SJSA1 (cell line): ENCODE measurements at regions not wholly inside any gene's neighbourhood (a gene's known extent, or its start where the extent isn't known, plus 50 kb on each side); places are given as distances from the start of the nearest gene placed in this dataset.

Experiments
- DNase-seq, 2 experiments: peaks; one replicate each; pipeline ENCODE4 v3.0.0-alpha.2; 2015 to 2020; ENCODE audit warnings: low spot score in 2 of 2, low read depth in 1 of 2
- H3K27ac ChIP-seq: fragments of 250-450 bp; sonication (Bioruptor Pico); 2 replicates; pipeline ENCODE4 v1.5.1; 2020; ENCODE audit warnings: mild to moderate bottlenecking, moderate library complexity
- H3K27me3 ChIP-seq: fragments of 250-450 bp; sonication (Bioruptor Pico); replicated peaks from 2 replicates; pipeline ENCODE4 v1.5.1; 2020; ENCODE audit warnings: mild to moderate bottlenecking, moderate library complexity
- H3K36me3 ChIP-seq: fragments of 250-450 bp; sonication (Bioruptor Pico); 2 replicates; pipeline ENCODE4 v1.5.1; 2020; ENCODE audit warnings: mild to moderate bottlenecking
- H3K4me1 ChIP-seq: fragments of 250-450 bp; sonication (Bioruptor Pico); replicated peaks from 2 replicates; pipeline ENCODE4 v1.6.1; 2021; ENCODE audit warnings: mild to moderate bottlenecking
- H3K4me3 ChIP-seq: fragments of 250-450 bp; sonication (Bioruptor Pico); 2 replicates; pipeline ENCODE4 v1.5.1; 2020; ENCODE audit warnings: mild to moderate bottlenecking
- H3K9me3 ChIP-seq: fragments of 250-450 bp; sonication (Bioruptor Pico); replicated peaks from 2 replicates; pipeline ENCODE4 v1.5.1; 2020; ENCODE audit warnings: mild to moderate bottlenecking

- no peak for DNase-seq
- Histone ChIP-seq H3K9me3 (peaks cover 7% of the 10 kb centered on the region; the same call in 1 of the 2 replicates), H3K27me3 (no peaks in the 10 kb centered on the region), H3K4me3 (no peak overlapping the region), H3K4me1 (no peaks in the 10 kb centered on the region), H3K36me3 (no peaks in the 10 kb centered on the region), H3K27ac (no peak overlapping the region)
Observed at GRCh38 chr10:131013281-131013912, 298.1 kb downstream of the TCERG1L start.

DNA sequence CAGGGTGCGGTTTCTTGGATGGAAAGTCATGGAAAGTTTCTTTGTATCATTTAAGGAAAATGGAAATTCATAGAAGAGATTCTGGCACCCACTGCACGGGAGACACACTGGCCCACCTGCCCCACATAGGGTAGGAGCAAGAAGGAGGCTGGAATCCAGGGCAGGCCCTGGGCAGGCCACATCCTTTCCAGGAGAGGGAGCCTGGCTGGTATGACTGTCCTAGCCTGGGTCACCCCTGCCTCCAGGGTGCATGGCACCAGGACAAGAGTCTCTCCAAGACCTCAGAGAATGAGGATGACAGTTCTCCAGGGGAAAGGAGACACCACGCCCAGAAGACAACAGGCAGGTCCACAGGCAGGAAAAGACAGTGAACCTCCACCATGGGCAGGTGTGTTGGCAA is 297.2 kb downstream of the TCERG1L start:
- H3K27me3 ChIP-seq = no peaks in the 10 kb centered on the region
- no peaks in the 10 kb centered on the region for H3K4me1 ChIP-seq
- no peak for DNase-seq

DNA sequence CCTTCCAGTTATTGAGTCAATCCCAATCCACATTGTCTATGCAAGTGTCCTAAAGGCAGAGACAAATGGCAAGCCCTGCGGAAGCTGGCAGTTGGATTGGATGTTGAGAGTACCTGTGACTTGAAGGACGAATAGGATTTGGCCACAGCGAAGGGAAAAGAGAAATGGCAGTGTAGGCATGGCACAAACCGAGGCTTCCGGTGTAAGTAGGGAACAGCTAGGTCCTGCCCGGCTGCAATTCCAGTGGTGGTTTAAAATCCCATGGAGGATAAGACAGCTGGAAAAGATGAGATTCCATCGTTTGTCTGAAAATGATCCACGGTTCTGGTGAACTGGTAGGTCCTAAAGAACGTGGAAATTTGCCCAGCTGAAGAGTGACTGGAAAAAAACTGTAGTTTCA is 296.2 kb downstream of the TCERG1L start:
- Histone ChIP-seq H3K27me3 (no peaks in the 10 kb centered on the region), H3K27ac (no peak overlapping the region), H3K36me3 (no peaks in the 10 kb centered on the region), H3K9me3 (0 out of 2 replicates have a peak, but pooled peaks cover 3% of the 10 kb centered on the region), H3K4me1 (no peaks in the 10 kb centered on the region), H3K4me3 (no peak overlapping the region)
- no peak for DNase-seq

More for the DNA sequence above, 297.2 kb downstream of the TCERG1L start:
- H3K36me3 ChIP-seq = no peaks in the 10 kb centered on the region
- H3K4me3 ChIP-seq = no peak overlapping the region
- no peak overlapping the region for H3K27ac ChIP-seq
- peaks cover 7% of the 10 kb centered on the region; the same call in 1 of the 2 replicates for H3K9me3 ChIP-seq

DNA sequence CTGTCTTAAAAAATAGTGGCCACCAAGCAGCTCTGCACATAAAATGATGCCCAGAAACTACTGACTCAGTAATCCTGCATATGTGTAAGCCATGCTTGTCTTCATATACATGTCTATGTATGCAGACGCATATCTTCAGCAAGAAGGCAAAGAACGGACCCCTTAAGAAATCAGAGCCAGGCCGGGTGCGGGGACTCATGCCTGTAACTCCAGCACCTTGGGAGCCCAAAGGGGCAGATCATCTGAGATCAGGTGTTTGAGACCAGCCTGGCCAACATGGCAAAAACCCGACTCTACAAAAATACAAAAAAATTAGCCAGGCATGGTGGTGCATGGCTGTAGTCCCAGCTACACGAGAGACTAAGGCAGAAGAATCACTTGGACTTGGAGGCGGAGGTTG is 295.0 kb downstream of the TCERG1L start:
- Histone ChIP-seq H3K27ac (no peak overlapping the region), H3K4me1 (no peaks in the 10 kb centered on the region), H3K4me3 (no peak overlapping the region), H3K27me3 (no peaks in the 10 kb centered on the region), H3K36me3 (no peaks in the 10 kb centered on the region), H3K9me3 (peaks cover 6% of the 10 kb centered on the region; the same call in 1 of the 2 replicates)
- DNase-seq = no peak

- H3K27me3 ChIP-seq = no peaks in the 10 kb centered on the region
- no peak overlapping the region for H3K27ac ChIP-seq
- H3K36me3 ChIP-seq = no peaks in the 10 kb centered on the region
- no peak overlapping the region for H3K4me3 ChIP-seq
- no peak for DNase-seq
- peaks cover 11% of the 10 kb centered on the region for H3K9me3 ChIP-seq
- no peaks in the 10 kb centered on the region for H3K4me1 ChIP-seq
Observed at GRCh38 chr10:131017566-131018285, 293.8 kb downstream of the TCERG1L start.

- peaks cover 11% of the 10 kb centered on the region for H3K9me3 ChIP-seq
- H3K4me1 ChIP-seq = no peaks in the 10 kb centered on the region
- no peak overlapping the region for H3K4me3 ChIP-seq
- no peaks in the 10 kb centered on the region for H3K36me3 ChIP-seq
- no peaks in the 10 kb centered on the region for H3K27me3 ChIP-seq
- no peak for DNase-seq
- no peak overlapping the region for H3K27ac ChIP-seq
Observed at GRCh38 chr10:131018886-131019500, 292.5 kb downstream of the TCERG1L start.

DNA sequence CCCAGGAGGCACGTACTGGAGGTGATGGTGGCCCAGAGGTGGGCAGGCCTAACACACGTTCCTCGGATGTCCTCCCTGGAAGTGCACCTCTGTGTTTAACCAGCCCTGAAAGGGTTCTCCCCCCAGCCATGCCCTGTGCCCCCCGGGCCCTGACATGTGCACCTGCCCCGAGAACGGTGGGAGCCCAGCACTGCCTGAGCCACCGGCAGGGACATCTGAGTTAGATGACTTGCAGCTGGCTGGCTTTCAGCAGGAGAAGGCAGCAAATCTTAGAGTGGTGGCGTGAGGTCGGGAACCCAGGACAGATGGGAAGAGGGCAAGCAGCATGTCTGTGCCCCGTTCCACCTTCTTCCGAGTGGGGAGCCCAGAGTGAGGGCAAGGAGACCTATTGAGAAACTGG is 291.8 kb downstream of the TCERG1L start:
- peaks cover 11% of the 10 kb centered on the region for H3K9me3 ChIP-seq
- H3K27ac ChIP-seq = no peak overlapping the region
- H3K4me1 ChIP-seq = no peaks in the 10 kb centered on the region
- H3K27me3 ChIP-seq = no peaks in the 10 kb centered on the region
- no peak for DNase-seq
- H3K4me3 ChIP-seq = no peak overlapping the region
- no peaks in the 10 kb centered on the region for H3K36me3 ChIP-seq

- H3K9me3 ChIP-seq = peaks cover 8% of the 10 kb centered on the region
- no peak overlapping the region for H3K4me3 ChIP-seq
- no peaks in the 10 kb centered on the region for H3K27me3 ChIP-seq
- no peaks in the 10 kb centered on the region for H3K36me3 ChIP-seq
- H3K4me1 ChIP-seq = no peaks in the 10 kb centered on the region
- no peak for DNase-seq
- no peak overlapping the region for H3K27ac ChIP-seq
Observed at GRCh38 chr10:131020775-131021174, 290.7 kb downstream of the TCERG1L start.

- H3K36me3 ChIP-seq = no peaks in the 10 kb centered on the region
- peaks cover 8% of the 10 kb centered on the region for H3K9me3 ChIP-seq
- DNase-seq = no peak
- H3K4me3 ChIP-seq = no peak overlapping the region
- no peaks in the 10 kb centered on the region for H3K27me3 ChIP-seq
- no peaks in the 10 kb centered on the region for H3K4me1 ChIP-seq
- no peak overlapping the region for H3K27ac ChIP-seq
Observed at GRCh38 chr10:131021246-131021895, 290.1 kb downstream of the TCERG1L start.

DNA sequence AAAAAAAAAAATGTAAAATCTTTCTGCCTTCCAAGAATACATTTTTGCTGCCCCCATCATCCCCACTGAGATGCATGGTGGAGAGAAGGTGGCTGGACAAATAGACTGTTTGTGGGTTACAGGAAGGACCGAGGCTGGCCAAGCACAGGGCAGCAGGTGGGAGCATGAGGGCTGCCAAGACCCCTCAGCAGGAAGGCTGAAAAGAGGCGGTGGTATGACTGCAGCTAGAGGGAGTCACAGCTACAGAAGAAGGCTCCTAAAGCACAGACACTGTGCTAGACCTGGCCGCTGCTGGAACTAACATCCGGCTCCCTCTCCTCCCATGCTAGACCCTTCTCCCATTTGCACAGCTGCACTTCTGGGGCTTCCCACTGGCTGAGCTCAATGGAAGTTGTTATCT is 289.6 kb downstream of the TCERG1L start:
- no peak for DNase-seq
- no peaks in the 10 kb centered on the region for H3K4me1 ChIP-seq
- peaks cover 11% of the 10 kb centered on the region for H3K9me3 ChIP-seq
- H3K27me3 ChIP-seq = no peaks in the 10 kb centered on the region
- H3K36me3 ChIP-seq = no peaks in the 10 kb centered on the region
- H3K27ac ChIP-seq = no peak overlapping the region
- H3K4me3 ChIP-seq = no peak overlapping the region

GRCh38 chr10:131022369-131022768 is 289.2 kb downstream of the TCERG1L start:
- Histone ChIP-seq H3K9me3 (peaks cover 11% of the 10 kb centered on the region), H3K4me1 (no peaks in the 10 kb centered on the region), H3K27me3 (no peaks in the 10 kb centered on the region), H3K4me3 (no peak overlapping the region), H3K36me3 (no peaks in the 10 kb centered on the region), H3K27ac (no peak overlapping the region)
- DNase-seq = no peak

DNA sequence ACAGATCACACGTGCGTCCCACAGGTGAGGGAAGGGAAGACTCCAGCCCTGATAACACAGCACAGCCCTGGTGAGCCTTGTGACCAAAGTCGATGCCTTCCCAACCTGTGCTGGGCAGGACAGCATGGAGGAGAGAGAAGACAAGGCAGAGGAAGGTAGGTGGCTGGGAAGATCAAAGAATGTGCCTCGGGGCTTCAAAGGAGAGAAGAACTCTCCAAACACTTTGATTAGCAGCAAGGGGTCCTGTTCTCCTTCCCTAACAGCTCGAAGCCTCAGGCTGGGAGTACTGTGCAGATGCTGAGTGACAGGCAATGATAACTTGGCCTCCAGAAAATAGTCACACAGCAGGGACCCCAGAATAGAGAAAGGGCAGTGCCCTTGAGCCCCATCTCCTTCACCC is 288.5 kb downstream of the TCERG1L start:
- Histone ChIP-seq H3K36me3 (no peaks in the 10 kb centered on the region), H3K4me3 (no peak overlapping the region), H3K4me1 (no peaks in the 10 kb centered on the region), H3K27me3 (no peaks in the 10 kb centered on the region), H3K9me3 (peaks cover 11% of the 10 kb centered on the region), H3K27ac (no peak overlapping the region)
- DNase-seq = no peak

DNA sequence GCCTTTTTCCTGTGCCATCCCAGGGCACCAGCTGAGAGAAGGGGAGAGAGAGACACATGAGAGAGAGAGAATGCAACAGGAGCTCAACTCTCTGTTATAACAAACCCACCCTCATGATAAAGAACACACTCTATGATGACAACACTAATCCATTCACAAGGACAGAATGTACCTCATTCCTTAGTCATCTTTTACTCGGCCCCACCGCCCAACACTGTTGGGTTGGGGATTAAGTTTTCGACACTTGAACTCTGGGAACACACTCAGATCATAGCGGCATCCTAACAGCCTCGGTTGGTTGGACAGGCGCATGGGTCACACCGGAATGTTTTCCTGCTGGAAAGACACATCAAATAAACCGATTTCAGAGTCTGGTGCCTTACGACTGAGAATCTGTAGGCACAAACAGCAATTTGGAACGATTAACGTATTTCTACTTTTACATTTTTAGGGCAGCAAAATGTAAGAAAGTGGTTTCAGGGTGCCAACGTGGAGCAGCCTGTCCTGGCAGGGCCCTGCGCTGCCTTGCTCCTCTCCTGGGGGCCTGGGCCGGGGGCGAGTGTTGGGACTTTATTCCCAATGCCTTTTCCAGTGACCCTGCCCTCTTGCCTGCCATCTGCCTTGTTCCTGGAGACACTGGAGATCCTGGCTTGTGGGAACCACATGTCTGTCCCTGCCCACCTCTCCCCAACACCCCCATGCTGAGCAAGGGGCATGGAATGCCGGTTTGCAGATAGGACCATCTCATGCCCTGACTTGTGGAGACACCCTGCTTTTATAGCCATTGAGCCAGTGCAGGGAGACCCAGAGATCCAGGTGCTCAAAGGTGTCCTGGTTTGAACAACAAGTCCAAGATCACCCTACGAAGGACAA is 287.0 kb downstream of the TCERG1L start:
- no peak for DNase-seq
- Histone ChIP-seq H3K4me1 (no peaks in the 10 kb centered on the region), H3K27me3 (no peaks in the 10 kb centered on the region), H3K4me3 (no peak overlapping the region), H3K9me3 (peaks cover 11% of the 10 kb centered on the region), H3K27ac (no peak overlapping the region), H3K36me3 (no peaks in the 10 kb centered on the region)
